Uterus (tissue), 2 donors: ENCODE measurements at regions not wholly inside any gene's neighbourhood (a gene's known extent, or its start where the extent isn't known, plus 50 kb on each side); places are given as distances from the start of the nearest gene placed in this dataset.

Source experiments
- POLR2A ChIP-seq, 2 donors: fragments of 450-650 bp; IDR thresholded peaks; one replicate each; pipeline ENCODE4 v1.6.1; 2016; ENCODE audit warnings: antibody characterized with exemption in 2 of 2, mild to moderate bottlenecking in 1 of 2, moderate library complexity in 1 of 2
- TF ChIP-seq, protein P1 (sequence below), 4 experiments: fragments of 200-600 bp in 2 of 4; fragments of 450-650 bp in 2 of 4; sonication (generic) in 2 of 4; IDR thresholded peaks; one replicate each; pipeline ENCODE4 v1.5.1; 2016 to 2019; ENCODE audit warnings: antibody characterized with exemption in 4 of 4, mild to moderate bottlenecking in 2 of 4, moderate library complexity in 1 of 4

DNA sequence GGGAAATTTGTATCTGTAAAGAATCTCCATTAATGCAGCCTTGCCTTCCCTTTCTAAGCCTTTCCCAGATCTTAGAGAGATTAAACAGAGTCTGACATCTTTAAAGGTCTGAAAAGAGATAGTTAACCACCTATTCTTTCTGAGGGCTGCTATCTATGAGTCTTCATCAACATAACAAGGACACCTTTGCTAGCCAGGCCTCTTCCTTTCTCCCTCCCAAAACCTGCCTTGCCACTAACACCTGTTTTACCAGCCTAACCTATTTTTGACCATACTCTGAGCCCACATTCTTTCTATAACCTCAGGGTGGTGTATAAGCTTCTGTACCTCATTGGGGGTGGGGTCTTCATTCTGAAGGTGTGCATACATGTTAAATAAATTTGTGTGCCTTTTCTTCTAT, 217.1 kb downstream of the IPMK start:
- TF ChIP-seq POLR2A (IDR thresholded peaks at IDR 0.05), result no peak
- TF ChIP-seq, protein P1, sequence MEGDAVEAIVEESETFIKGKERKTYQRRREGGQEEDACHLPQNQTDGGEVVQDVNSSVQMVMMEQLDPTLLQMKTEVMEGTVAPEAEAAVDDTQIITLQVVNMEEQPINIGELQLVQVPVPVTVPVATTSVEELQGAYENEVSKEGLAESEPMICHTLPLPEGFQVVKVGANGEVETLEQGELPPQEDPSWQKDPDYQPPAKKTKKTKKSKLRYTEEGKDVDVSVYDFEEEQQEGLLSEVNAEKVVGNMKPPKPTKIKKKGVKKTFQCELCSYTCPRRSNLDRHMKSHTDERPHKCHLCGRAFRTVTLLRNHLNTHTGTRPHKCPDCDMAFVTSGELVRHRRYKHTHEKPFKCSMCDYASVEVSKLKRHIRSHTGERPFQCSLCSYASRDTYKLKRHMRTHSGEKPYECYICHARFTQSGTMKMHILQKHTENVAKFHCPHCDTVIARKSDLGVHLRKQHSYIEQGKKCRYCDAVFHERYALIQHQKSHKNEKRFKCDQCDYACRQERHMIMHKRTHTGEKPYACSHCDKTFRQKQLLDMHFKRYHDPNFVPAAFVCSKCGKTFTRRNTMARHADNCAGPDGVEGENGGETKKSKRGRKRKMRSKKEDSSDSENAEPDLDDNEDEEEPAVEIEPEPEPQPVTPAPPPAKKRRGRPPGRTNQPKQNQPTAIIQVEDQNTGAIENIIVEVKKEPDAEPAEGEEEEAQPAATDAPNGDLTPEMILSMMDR (IDR thresholded peaks at IDR 0.05), result no peak
